ENCODE measurements at regions not wholly inside any gene's neighbourhood (a gene's known extent, or its start where the extent isn't known, plus 50 kb on each side); places are given as distances from the start of the nearest gene placed in this dataset.

- TF ChIP-seq CTCF (IDR thresholded peaks at IDR 0.05), result no peak
- no peak for TF ChIP-seq EZH2 (IDR thresholded peaks at IDR 0.05; ENCODE audit: borderline replicate concordance, insufficient read depth, low read depth, low read length, poor library complexity, severe bottlenecking)
Observed at GRCh38 chr2:192500550-192501200, 305.9 kb upstream of the TMEFF2 start.

All from B cell (primary cell).